ENCODE measurements at regions not wholly inside any gene's neighbourhood (a gene's known extent, or its start where the extent isn't known, plus 50 kb on each side); places are given as distances from the start of the nearest gene placed in this dataset.

- DNase-seq, result no peak
- ATAC-seq (replicated peaks in 1 of 4), result no peak
- Histone ChIP-seq H3K4me1 (ENCODE audit: control insufficient read depth in 1 of 2, extremely low read depth in 1 of 2, insufficient read depth in 2 of 2, low read length in 2 of 2) (no peaks in the 10 kb centered on the region), H3K9me3 (no peaks in the 10 kb centered on the region), H3K27ac (ENCODE audit: low read length) (no peak overlapping the region), H3K4me3 (ENCODE audit: control insufficient read depth in 1 of 2, extremely low read depth in 1 of 2, low read length in 1 of 2) (no peak overlapping the region), H3K36me3 (ENCODE audit: control insufficient read depth in 2 of 2, extremely low read depth in 1 of 2, insufficient read depth in 1 of 2, low read length in 1 of 2) (no peaks in the 10 kb centered on the region), H3K27me3 (replicated peaks in 1 of 2; ENCODE audit: control insufficient read depth in 2 of 2, extremely low read depth in 1 of 2, insufficient read depth in 2 of 2, low read length in 1 of 2) (peaks cover 0 to 4% of the 10 kb centered on the region in 2 experiments)
- Mint-ChIP-seq H3K36me3 (no peaks in the 10 kb centered on the region), H3K27me3 (peaks cover 18 to 20% of the 10 kb centered on the region in 2 donors), H3K27ac (no peak overlapping the region), H3K4me3 (no peak overlapping the region), H3K4me1 (no peaks in the 10 kb centered on the region), H3K9me3 (no peaks in the 10 kb centered on the region)
- ChIA-PET CTCF (no interaction called here), POLR2A (no interaction called here)
- 20% methylated on average over 2 of the region's 3 CpGs for WGBS (ENCODE audit: insufficient coverage)
Observed at GRCh38 chr15:94059013-94059587, 172.3 kb upstream of the MCTP2 start.

- no peaks in the 10 kb centered on the region for H3K36me3 Mint-ChIP-seq
- ChIA-PET CTCF (no interaction called here), POLR2A (no interaction called here)
- H3K27ac ChIP-seq (ENCODE audit: low read length), result no peak overlapping the region
- no peaks in the 10 kb centered on the region for H3K4me1 Mint-ChIP-seq
- H3K4me3 ChIP-seq (ENCODE audit: control insufficient read depth in 1 of 2, extremely low read depth in 1 of 2, low read length in 1 of 2), result no peak overlapping the region
- WGBS (ENCODE audit: insufficient coverage), result no CpG with 5 or more reads among the region's 1 CpG
- H3K27ac Mint-ChIP-seq, result no peak overlapping the region
- ATAC-seq (replicated peaks in 1 of 4) (no peak), DNase-seq (no peak)
- no peaks in the 10 kb centered on the region for H3K9me3 Mint-ChIP-seq
- peaks cover 8 to 15% of the 10 kb centered on the region in 2 donors for H3K27me3 Mint-ChIP-seq
- no peak overlapping the region for H3K4me3 Mint-ChIP-seq
- H3K36me3 ChIP-seq (ENCODE audit: control insufficient read depth in 2 of 2, extremely low read depth in 1 of 2, insufficient read depth in 1 of 2, low read length in 1 of 2), result no peaks in the 10 kb centered on the region
- no peaks in the 10 kb centered on the region for H3K9me3 ChIP-seq
- H3K4me1 ChIP-seq (ENCODE audit: control insufficient read depth in 1 of 2, extremely low read depth in 1 of 2, insufficient read depth in 2 of 2, low read length in 2 of 2), result no peaks in the 10 kb centered on the region
- peaks cover 0 to 4% of the 10 kb centered on the region in 2 experiments for H3K27me3 ChIP-seq (replicated peaks in 1 of 2; ENCODE audit: control insufficient read depth in 2 of 2, extremely low read depth in 1 of 2, insufficient read depth in 2 of 2, low read length in 1 of 2)
Observed at GRCh38 chr15:94057305-94057704, 174.1 kb upstream of the MCTP2 start.

- no peak overlapping the region for H3K27ac ChIP-seq (ENCODE audit: low read length)
- H3K27ac Mint-ChIP-seq, result no peak overlapping the region
- DNase-seq, result no peak
- H3K36me3 ChIP-seq (ENCODE audit: control insufficient read depth in 2 of 2, extremely low read depth in 1 of 2, insufficient read depth in 1 of 2, low read length in 1 of 2), result no peaks in the 10 kb centered on the region
- no peaks in the 10 kb centered on the region for H3K9me3 ChIP-seq
- no peaks in the 10 kb centered on the region for H3K4me1 Mint-ChIP-seq
- ATAC-seq (replicated peaks in 1 of 4), result no peak
- H3K4me3 Mint-ChIP-seq, result no peak overlapping the region
- H3K36me3 Mint-ChIP-seq, result no peaks in the 10 kb centered on the region
- no peaks in the 10 kb centered on the region for H3K9me3 Mint-ChIP-seq
- ChIA-PET CTCF (no interaction called here), POLR2A (no interaction called here)
- H3K4me1 ChIP-seq (ENCODE audit: control insufficient read depth in 1 of 2, extremely low read depth in 1 of 2, insufficient read depth in 2 of 2, low read length in 2 of 2), result no peaks in the 10 kb centered on the region
- H3K4me3 ChIP-seq (ENCODE audit: control insufficient read depth in 1 of 2, extremely low read depth in 1 of 2, low read length in 1 of 2), result no peak overlapping the region
- H3K27me3 ChIP-seq (replicated peaks in 1 of 2; ENCODE audit: control insufficient read depth in 2 of 2, extremely low read depth in 1 of 2, insufficient read depth in 2 of 2, low read length in 1 of 2), result peaks cover 0 to 4% of the 10 kb centered on the region in 2 experiments
- H3K27me3 Mint-ChIP-seq, result peaks cover 8 to 12% of the 10 kb centered on the region in 2 donors
Observed at GRCh38 chr15:94056314-94056713, 175.0 kb upstream of the MCTP2 start.

- ATAC-seq (replicated peaks in 1 of 4) (no peak), DNase-seq (no peak)
- H3K36me3 ChIP-seq (ENCODE audit: control insufficient read depth in 2 of 2, extremely low read depth in 1 of 2, insufficient read depth in 1 of 2, low read length in 1 of 2), result no peaks in the 10 kb centered on the region
- H3K27me3 ChIP-seq (replicated peaks in 1 of 2; ENCODE audit: control insufficient read depth in 2 of 2, extremely low read depth in 1 of 2, insufficient read depth in 2 of 2, low read length in 1 of 2), result no peaks in the 10 kb centered on the region
- Mint-ChIP-seq H3K27me3 (peaks cover 8 to 11% of the 10 kb centered on the region in 2 donors), H3K9me3 (no peaks in the 10 kb centered on the region), H3K36me3 (no peaks in the 10 kb centered on the region), H3K4me1 (no peaks in the 10 kb centered on the region), H3K27ac (no peak overlapping the region), H3K4me3 (no peak overlapping the region)
- no peaks in the 10 kb centered on the region for H3K9me3 ChIP-seq
- no peak overlapping the region for H3K27ac ChIP-seq (ENCODE audit: low read length)
- H3K4me1 ChIP-seq (ENCODE audit: control insufficient read depth in 1 of 2, extremely low read depth in 1 of 2, insufficient read depth in 2 of 2, low read length in 2 of 2), result no peaks in the 10 kb centered on the region
- ChIA-PET CTCF (no interaction called here), POLR2A (no interaction called here)
- H3K4me3 ChIP-seq (ENCODE audit: control insufficient read depth in 1 of 2, extremely low read depth in 1 of 2, low read length in 1 of 2), result no peak overlapping the region
Observed at GRCh38 chr15:94053626-94054025, 177.7 kb upstream of the MCTP2 start.

- no peak for ATAC-seq (replicated peaks in 1 of 4)
- whole genome bisulfite sequencing (ENCODE audit: insufficient coverage), result 83% methylated on average over 2 of the region's 2 CpGs
- no peaks in the 10 kb centered on the region for H3K27me3 ChIP-seq (replicated peaks in 1 of 2; ENCODE audit: control insufficient read depth in 2 of 2, extremely low read depth in 1 of 2, insufficient read depth in 2 of 2, low read length in 1 of 2)
- Mint-ChIP-seq H3K27me3 (peaks cover 8 to 10% of the 10 kb centered on the region in 2 donors), H3K36me3 (no peaks in the 10 kb centered on the region), H3K4me1 (no peaks in the 10 kb centered on the region), H3K27ac (no peak overlapping the region), H3K4me3 (no peak overlapping the region), H3K9me3 (no peaks in the 10 kb centered on the region)
- no peaks in the 10 kb centered on the region for H3K9me3 ChIP-seq
- H3K4me3 ChIP-seq (ENCODE audit: control insufficient read depth in 1 of 2, extremely low read depth in 1 of 2, low read length in 1 of 2), result no peak overlapping the region
- ChIA-PET CTCF (no interaction called here), POLR2A (no interaction called here)
- no peaks in the 10 kb centered on the region for H3K36me3 ChIP-seq (ENCODE audit: control insufficient read depth in 2 of 2, extremely low read depth in 1 of 2, insufficient read depth in 1 of 2, low read length in 1 of 2)
- DNase-seq, result no peak
- H3K4me1 ChIP-seq (ENCODE audit: control insufficient read depth in 1 of 2, extremely low read depth in 1 of 2, insufficient read depth in 2 of 2, low read length in 2 of 2), result no peaks in the 10 kb centered on the region
- no peak overlapping the region for H3K27ac ChIP-seq (ENCODE audit: low read length)
Observed at GRCh38 chr15:94052711-94053110, 178.7 kb upstream of the MCTP2 start.

GRCh38 chr15:94047566-94047965, 183.8 kb upstream of the MCTP2 start:
- Mint-ChIP-seq H3K9me3 (no peaks in the 10 kb centered on the region), H3K36me3 (no peaks in the 10 kb centered on the region), H3K27me3 (peaks cover 0 to 1% of the 10 kb centered on the region in 2 donors), H3K4me1 (no peaks in the 10 kb centered on the region), H3K27ac (no peak overlapping the region), H3K4me3 (no peak overlapping the region)
- Histone ChIP-seq H3K9me3 (no peaks in the 10 kb centered on the region), H3K4me1 (ENCODE audit: control insufficient read depth in 1 of 2, extremely low read depth in 1 of 2, insufficient read depth in 2 of 2, low read length in 2 of 2) (no peaks in the 10 kb centered on the region), H3K36me3 (ENCODE audit: control insufficient read depth in 2 of 2, extremely low read depth in 1 of 2, insufficient read depth in 1 of 2, low read length in 1 of 2) (no peaks in the 10 kb centered on the region), H3K4me3 (ENCODE audit: control insufficient read depth in 1 of 2, extremely low read depth in 1 of 2, low read length in 1 of 2) (no peak overlapping the region), H3K27me3 (replicated peaks in 1 of 2; ENCODE audit: control insufficient read depth in 2 of 2, extremely low read depth in 1 of 2, insufficient read depth in 2 of 2, low read length in 1 of 2) (peaks cover 0 to 2% of the 10 kb centered on the region in 2 experiments), H3K27ac (ENCODE audit: low read length) (no peak overlapping the region)
- DNase-seq (no peak), ATAC-seq (replicated peaks in 1 of 4) (no peak)
- CTCF ChIA-PET, result no interaction called here
- 100% methylated on average over 1 of the region's 2 CpGs for WGBS (ENCODE audit: insufficient coverage)
- POLR2A ChIA-PET, result no interaction called here

GRCh38 chr15:94042180-94042928, 189.0 kb upstream of the MCTP2 start:
- Histone ChIP-seq H3K27me3 (replicated peaks in 1 of 2; ENCODE audit: control insufficient read depth in 2 of 2, extremely low read depth in 1 of 2, insufficient read depth in 2 of 2, low read length in 1 of 2) (peaks cover 0 to 2% of the 10 kb centered on the region in 2 experiments), H3K27ac (ENCODE audit: low read length) (no peak overlapping the region), H3K36me3 (ENCODE audit: control insufficient read depth in 2 of 2, extremely low read depth in 1 of 2, insufficient read depth in 1 of 2, low read length in 1 of 2) (no peaks in the 10 kb centered on the region), H3K4me3 (ENCODE audit: control insufficient read depth in 1 of 2, extremely low read depth in 1 of 2, low read length in 1 of 2) (no peak overlapping the region), H3K9me3 (no peaks in the 10 kb centered on the region), H3K4me1 (ENCODE audit: control insufficient read depth in 1 of 2, extremely low read depth in 1 of 2, insufficient read depth in 2 of 2, low read length in 2 of 2) (no peaks in the 10 kb centered on the region)
- Mint-ChIP-seq H3K27me3 (peaks cover 3 to 5% of the 10 kb centered on the region in 2 donors), H3K4me1 (no peaks in the 10 kb centered on the region), H3K9me3 (no peaks in the 10 kb centered on the region), H3K4me3 (no peak overlapping the region), H3K36me3 (no peaks in the 10 kb centered on the region), H3K27ac (no peak overlapping the region)
- DNase-seq (no peak), ATAC-seq (replicated peaks in 1 of 4) (no peak)
- ChIA-PET POLR2A (no interaction called here), CTCF (no interaction called here)
- 81% methylated on average over 7 of the region's 9 CpGs for WGBS (ENCODE audit: insufficient coverage)

Measured in T-cell (primary cell).